GM19467 (cell line): ENCODE measurements at regions not wholly inside any gene's neighbourhood (a gene's known extent, or its start where the extent isn't known, plus 50 kb on each side); places are given as distances from the start of the nearest gene placed in this dataset.
"Not testable (repeated sequence)": the region's sequence is repeated elsewhere in the genome, so short reads cannot be mapped to it uniquely, and the experiment has no call there.

Experiments used
- ATAC-seq: cut with Tn5 transposase; IDR thresholded peaks from one replicate; pipeline ENCODE4 v1.9.1; 2021; ENCODE audit warnings: mild to moderate bottlenecking, moderate library complexity; ENCODE audit not compliant: unreplicated experiment

DNA sequence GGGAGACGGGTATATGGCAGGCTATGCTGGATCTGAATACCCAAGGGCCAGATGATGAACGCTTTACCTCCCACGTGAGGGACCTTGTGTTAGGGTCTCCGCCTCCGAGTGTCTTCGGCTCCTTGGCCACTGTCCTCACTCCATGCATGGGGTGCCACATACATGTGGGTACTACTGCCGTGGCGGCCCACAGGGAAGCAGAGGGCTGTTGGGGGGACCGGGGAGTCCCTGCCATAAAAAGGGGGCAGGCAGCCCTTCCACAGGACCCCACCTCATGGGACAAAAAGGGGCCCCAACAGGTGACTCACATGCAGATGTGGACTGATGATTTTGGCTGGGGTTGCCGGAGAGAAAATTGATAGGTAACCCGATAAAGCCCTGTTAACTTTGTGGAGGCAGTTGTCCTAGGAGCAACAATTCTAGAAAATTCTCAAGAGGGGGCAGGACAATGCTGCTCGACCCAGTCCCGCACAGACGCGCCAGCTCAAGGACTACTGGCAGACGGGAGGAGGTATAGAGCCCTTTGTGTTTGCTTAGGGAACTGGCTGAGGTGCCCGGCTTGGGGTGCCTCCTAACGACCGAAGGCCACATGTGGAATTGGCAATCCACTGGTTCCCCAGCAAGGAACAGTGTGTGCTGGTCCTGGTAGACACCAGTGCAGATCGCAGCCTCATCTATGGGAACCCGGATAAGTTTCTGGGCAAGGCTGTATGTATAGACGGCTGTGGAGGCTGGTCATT is 695.7 kb upstream of the AGA start:
- ATAC-seq = no peak

DNA sequence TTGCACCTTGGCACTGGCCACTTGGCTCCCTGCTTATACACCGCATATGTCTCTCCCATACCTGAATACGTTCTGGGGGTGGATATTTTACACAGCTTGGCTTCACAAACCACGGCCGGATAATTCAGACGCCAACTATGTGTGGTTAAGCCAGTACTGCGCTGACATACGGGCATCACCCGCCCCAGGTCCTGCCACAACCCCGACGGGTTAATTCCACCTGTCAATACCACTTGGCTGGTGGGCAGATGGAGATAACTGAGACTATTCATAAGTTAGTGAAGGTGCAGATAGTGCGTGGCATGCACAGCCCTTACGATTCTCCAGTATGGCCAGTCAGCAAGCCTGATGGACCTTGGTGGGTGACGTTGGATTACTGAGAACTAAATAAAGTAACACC is 696.3 kb upstream of the AGA start:
- no peak for ATAC-seq

DNA sequence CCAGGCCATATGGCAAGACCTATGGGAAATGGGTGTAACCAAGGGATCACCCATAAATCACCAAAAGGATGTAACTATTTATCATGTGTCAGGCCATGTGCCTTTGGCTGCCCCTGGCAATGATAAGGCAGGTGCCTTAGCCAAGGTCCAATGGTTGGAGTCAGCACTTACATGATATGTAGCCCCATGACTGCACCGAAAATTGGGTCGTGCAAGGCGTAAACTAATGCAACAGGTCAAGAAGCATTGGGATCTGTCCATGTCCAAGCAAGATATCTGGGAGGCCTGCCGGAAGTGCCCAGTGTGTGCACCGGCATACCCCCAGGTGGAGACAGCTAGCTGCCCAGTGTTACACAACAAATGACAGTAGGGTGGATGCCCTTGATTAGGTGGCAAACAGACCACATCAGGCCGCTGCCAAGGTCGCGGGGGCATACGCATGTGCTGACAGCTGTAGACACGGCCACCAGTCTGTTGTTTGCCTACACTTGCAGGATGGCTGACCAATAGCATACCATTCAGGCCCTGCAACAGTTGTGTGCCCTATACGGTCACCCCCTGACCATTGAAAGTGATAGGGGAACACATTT is 698.2 kb upstream of the AGA start:
- ATAC-seq = no peak

DNA sequence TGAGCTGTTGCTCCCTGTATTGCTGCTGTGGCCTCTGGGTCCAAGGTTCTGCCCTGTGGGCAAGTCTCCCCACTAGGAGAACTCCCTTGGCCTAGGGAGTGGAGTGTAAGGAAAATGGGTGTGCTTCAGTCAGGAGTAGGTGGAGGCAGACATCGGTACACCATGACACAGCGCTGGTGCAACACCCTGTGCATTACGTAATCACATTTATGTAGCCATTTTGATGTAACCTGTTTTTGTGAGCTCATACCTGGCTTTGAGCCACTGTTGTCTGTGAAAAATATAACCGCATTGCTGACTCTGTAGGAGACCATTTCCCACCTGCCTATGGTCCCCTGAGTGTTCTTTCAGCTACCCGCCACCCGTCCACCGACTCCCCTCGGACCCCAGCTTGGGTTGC is 700.5 kb upstream of the AGA start:
- ATAC-seq = no peak

DNA sequence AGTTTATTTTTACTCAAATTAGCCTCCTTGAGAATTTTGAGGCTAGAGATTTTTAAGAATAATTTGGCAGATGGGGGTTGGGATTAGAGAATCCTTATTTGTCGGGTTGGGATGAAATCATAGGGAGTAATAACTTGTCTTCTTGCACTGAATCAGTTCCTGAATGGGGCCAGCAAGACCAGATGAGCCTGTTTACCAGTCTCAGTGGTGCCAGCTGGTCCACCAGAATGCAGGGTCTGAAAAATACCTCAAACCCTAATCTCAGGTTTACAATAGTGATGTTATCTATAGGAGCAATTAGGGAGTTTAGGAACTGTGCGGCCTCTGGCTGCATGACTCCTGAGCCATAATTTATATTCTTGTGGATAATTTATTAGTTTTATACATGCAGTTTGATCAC is 705.9 kb upstream of the AGA start:
- no peak for ATAC-seq

DNA sequence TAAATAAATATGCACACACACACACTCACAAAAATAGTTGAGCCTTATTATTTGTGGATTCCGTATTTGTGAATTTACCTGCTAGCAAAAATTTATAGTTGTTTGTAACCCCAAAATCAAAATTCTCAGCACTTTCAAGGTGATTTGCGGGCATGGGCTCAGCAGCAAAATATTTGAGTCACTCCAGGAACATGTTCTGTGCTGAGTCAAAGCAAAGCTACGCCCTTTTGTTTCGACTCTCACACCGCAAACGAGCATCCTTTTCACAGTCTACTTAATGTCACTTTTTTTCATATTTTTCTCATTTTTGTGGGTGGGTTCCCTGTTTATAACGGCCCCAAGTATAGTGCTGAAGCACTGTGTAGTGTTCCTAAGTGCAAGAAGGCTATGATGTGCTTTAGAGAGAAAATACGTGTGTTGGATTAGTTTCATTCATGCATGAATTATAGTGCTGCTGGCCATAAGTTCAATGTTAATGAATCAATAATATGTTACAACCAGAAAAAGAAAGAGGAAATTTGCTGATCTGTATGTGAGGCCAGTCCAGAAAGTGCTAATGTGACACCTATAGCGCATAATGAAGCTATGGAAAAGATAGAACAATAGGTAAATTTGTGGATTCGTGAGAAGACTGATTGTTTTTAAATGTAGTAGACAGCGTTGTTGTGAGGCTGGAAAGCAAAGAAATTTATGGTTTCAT is 723.2 kb upstream of the AGA start:
- no peak for ATAC-seq

DNA sequence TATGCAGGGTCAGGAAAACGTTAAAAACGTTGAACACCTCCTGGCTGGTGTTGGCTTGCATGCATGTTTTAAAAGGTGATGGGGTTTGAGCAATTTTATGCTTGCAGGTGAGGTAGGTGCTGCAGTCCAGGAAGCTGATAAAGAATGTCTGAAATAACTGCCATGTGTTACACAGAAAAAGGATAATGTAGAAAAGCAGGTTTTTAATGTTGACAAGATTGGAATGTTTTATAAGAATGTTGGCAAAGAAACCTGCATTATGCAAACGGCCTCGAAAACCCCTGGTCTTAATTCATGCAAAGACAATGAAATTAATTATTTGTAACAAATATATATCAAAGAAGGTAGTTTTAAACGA is 723.7 kb upstream of the AGA start:
- no peak for ATAC-seq

DNA sequence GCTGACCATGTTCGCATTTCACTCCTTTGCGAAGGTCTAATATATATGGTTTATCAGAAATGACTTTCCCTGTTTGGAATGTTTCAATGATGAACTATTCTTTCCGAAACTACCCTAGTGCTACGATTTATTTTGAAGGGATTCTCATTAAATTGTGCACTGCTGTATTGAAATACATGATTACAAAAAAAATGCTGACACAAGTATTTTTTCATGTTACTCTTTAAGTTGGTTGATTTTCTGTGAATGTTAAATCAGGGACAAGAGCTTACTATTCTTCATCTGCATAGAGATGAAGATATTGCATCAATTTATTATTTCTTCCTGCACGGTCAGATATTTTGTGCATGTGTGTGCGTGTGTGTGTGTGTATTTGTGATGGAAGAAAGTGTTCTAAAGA is 731.5 kb upstream of the AGA start:
- no peak for ATAC-seq

DNA sequence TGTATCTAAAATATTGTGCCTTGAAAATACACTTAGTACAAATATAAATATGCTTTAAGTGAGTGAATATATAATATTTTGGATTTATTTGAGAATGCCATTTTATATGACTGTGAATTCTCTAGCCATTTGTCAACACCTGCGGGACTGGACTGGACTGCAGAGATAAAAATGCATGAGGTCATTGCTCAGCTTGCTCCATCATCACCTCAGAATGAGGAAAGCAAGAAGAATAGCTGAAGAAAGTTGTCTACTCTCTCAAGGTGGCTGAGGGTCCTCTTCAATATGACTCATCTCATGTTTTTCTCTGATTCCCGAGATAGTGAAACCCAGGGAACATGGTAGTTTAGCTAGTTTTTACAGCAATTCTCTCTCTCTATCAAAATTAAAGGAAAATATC is 732.5 kb upstream of the AGA start:
- ATAC-seq = no peak

DNA sequence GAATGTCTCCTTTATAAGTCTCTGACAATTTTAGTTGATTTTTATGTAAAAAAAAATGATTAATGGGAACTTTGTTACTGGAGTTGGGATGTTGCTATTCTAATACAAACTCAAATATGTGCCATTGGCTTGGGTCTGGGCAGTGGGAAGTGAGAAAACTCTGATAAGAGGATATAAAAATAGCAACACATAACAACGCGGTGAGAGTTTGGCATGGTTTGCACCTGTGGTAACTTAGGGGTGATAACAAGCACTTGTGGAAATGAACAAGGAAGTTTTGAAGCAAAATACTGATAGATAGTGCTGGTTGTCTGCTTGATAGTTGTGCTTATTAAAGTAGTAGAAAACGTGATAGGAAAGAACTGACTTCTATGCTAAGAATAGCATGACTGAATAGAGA is 743.3 kb upstream of the AGA start:
- ATAC-seq = no peak

DNA sequence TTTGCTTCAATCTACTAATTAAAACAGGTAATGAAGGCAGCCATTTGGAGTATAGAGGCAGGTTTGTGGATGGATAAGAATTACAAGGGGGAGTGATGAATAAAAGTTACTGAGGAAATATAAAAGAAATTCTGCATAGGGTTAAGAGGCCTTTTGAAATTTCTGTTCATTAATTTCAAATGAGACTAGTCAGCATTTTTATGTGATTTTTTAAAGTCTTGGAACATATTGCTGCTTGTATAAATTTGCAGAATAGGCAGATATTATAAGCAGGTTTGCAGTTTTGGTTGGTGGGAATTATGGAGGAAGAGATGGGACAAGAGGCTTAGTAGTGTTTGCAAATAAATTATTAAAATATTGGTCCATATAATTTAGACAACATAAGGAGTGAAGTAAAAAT is 750.4 kb upstream of the AGA start:
- ATAC-seq = no peak

DNA sequence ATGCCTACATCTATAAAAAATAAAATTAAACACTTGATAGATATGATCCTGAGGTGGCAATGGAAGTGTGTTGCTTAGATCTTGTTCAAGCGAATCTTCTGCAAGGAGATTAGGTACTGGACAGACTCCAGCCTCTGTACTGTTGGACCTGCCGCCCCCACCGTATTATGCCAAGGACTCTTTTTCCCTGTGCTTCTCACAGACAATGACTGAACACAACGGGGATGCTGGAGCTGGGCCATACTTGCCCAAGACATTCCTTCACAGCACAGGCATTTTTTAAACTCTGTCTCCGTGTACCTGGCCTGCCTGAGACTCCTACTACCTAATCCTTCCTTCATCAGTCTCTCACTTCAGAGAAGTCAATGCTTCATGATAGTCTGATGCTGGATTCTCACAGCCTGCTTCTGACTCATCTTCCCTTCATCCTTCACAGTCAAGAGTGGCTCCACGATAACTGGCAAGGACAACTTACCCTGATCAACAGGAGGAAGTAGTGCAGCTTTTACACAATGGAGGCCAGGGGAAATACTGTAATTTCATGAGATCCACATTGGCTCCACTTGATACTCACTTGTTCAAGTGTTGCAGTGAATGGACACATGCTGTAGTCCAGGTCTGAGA is 754.6 kb upstream of the AGA start:
- ATAC-seq = no peak

DNA sequence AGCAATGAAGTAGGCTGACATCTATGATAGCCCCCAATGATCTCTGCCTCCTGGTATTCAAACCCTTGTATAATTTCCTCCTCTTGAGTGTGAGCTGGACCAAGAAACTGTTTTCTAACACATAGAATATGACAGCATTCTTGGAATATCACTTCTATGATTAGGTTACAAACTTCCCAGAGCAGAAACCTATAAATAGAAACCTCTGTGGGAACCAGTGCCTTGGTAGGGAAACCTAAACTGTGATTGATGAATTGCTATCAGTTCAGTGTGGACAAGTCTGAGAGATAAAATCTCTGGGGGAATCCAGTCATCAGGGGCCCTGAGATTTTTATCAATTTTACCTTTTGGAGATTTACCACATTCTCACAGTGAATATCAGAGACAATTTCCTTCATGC is 756.5 kb upstream of the AGA start:
- ATAC-seq = no peak

DNA sequence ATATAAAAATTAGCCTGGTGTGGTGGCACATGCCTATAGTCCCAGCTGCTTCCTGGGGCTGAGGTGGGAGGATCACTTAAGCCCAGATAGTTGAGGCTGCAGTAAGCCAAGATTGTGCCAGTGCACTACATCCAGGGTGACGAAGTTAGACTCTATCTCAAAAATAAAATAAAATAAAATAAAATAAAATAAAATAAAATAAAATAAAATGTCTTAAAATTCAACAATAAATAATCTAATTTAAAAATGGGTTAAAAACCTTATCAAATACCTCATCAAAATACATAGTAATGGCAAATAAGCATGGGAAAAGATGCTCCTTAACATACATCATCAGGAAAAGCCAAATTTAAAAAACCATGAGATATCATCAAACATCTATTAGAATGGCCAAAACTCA is 760.2 kb upstream of the AGA start:
- ATAC-seq = no peak

DNA sequence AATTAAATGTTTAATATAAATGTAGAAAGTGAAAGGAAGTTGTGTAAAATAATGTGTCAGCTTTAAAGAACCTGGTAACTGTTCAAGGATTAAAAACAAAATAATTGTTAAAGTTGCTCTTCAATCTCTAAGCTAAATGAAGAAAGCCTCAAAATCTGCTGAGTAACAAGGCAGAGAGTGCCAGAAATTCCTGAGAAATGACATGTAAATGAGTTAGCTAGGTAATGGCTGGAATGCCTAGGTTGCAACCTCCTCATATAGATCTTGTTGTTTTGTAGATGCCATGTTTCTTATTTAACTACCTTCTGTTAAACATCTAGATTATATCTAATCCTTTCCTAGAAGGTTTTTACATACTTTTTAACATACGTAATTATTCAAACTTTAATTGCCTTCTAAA is 763.6 kb upstream of the AGA start:
- ATAC-seq = no peak

DNA sequence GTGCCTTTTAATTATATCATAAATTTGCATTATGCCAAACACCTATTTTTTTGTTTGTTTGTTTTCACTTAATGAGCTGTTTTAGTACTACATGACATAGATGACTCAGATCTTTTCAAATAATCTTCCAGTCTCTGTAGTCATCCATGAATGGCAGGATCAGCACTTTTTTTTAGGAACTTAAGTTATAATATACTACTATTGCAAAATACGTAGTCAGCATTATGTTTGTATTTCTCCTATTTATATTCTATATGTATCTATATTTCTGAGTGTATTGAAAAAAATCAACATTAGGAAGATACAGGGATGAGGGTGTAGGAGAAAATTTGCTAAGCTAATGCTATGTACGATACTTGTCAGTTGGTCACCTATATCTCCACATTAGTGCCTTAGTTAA is 773.1 kb upstream of the AGA start:
- ATAC-seq = no peak

DNA sequence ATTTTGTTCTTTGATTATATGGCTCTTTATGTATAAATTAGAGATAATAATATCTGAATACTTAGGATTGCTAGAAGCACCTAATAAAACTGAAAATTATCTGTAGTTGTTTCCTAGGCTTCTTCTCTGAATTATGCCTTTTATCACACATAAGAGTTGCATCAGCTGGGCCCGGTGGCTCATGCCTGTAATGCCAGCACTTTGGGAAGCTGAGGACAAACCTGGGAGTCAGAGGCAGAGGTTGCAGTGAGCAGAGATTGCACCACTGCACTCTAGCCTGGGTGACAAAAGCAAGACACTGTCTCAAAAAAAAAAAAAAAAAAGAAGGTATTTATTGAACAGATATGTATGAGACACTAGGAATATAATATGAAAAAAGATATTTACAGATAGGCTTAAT is 773.5 kb upstream of the AGA start:
- ATAC-seq = no peak

DNA sequence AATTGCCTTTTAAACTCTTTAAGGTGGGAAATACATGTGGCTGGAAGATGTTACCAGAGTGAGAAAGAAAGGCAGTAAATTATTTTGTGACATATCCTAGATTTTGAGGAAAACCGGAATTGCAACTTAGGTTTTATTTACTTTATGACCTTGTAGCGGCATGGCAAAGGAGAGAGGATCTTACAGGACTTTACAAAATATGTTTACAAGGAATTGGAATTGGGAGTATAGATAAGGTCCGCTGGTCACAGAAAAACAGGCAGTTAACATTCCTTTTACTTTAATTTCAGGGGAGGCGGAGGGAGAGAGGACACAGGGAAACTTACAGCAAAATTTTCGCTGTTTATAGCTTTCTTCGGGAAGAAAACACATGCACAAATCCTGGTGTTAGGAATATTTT is 784.2 kb upstream of the AGA start:
- ATAC-seq = not testable (repeated sequence)

DNA sequence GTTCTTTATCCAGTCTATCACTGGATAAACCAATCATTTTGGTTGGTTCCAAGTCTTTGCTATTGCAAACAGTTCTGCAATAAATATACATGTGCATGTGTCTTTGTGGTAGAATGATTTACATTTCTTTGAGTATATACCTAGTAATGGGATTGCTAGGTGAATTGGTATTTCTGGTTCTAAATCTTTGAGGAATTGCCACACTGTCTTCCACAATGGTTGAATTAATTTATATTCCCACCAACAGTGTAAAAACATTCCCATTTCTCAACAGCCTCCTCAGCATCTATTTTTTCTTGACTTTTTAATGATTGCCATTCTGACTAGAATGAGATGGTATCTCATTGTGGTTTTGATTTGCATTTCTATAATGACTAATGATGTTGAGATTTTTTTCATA is 791.7 kb upstream of the AGA start:
- ATAC-seq = no peak

DNA sequence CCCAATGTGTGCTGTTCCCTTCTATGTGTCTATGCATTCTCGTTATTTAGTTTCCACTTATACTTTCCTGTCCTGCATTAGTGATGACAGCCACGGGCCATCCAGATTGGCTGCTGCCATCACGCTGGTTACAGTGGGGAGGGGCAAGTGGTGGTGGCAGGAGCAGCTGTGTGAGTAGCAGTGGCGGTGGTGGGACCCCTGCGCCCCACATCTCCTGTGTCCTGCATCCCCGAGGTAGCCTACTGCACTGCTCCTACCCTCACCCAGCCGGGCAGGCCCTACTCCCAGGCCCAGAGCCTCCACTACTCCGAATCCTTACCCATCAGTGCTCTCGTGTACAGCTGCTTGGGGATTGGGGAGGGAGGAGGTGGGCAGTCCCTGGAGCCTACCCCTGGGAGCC is 798.7 kb upstream of the AGA start:
- no peak for ATAC-seq

DNA sequence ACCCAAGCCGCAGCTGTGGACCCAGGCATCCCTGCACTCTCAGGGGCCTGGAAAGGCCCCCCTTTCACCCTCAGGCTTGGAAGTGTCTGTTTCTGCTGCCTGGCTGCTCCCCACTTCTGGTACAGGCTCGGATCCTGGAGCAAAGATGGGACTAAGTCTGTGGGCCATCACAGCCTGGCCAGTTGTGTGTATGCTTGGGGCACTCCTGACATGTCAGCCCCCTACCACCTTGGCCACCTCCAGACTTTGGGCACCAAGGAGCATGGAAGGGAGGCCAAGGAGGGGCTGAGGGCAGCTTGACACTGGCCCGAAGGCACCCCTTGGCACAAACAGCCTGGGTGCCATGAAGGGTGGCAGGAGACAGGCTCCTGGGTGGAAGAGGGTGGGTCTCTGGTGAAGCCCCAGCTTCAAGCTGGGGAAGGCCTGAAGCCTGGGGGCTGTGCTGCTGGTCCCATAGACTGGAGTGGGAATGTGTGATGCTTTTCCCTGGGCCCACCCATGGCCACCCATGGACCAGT is 799.4 kb upstream of the AGA start:
- ATAC-seq = no peak

DNA sequence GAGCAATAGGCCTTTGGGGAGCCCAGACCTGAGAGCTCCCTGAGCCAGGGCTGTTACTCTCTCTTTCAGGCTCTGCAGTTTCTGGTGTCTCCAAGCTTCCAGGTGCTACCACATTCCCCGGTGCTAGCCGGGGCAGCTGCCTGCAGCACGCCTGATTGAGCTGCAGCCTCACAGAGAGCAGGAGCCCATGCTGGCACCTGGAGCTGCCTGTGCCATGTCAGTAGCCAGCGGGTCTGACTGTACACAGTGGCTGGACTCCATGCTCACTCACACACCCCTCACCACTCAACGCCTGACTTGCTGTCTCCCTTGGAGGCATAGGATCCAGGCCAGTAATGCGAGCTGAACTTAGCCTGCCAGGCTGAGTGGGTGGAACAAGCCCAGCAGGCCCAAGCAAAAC is 800.4 kb upstream of the AGA start:
- no peak for ATAC-seq
